Karpas-422 (cell line): ENCODE measurements at regions not wholly inside any gene's neighbourhood (a gene's known extent, or its start where the extent isn't known, plus 50 kb on each side); places are given as distances from the start of the nearest gene placed in this dataset.
"Not testable (repeated sequence)": the region's sequence is repeated elsewhere in the genome, so short reads cannot be mapped to it uniquely, and the experiment has no call there.

Experiments used
- DNase-seq: peaks from one replicate; pipeline ENCODE4 v3.0.0-alpha.2; 2015
- H2AFZ ChIP-seq: fragments of 200-600 bp; sonication (generic); 2 replicates; pipeline ENCODE4 v1.6.1; 2014; ENCODE audit warnings: antibody characterized with exemption, low read length, mixed read lengths
- H3K27ac ChIP-seq: fragments of 200-600 bp; sonication (generic); 2 replicates; pipeline ENCODE4 v1.5.1; 2014; ENCODE audit warnings: mild to moderate bottlenecking, low read length, moderate library complexity
- H3K27me3 ChIP-seq: fragments of 200-600 bp; sonication (generic); 2 replicates; pipeline ENCODE4 v1.6.1; 2014; ENCODE audit warnings: low read length, mixed read lengths
- H3K36me3 ChIP-seq: fragments of 200-600 bp; sonication (generic); 2 replicates; pipeline ENCODE4 v1.6.1; 2014; ENCODE audit warnings: low read length, mixed read lengths; ENCODE audit not compliant: insufficient read depth
- H3K4me1 ChIP-seq: fragments of 200-600 bp; sonication (generic); 2 replicates; pipeline ENCODE4 v1.6.1; 2014; ENCODE audit warnings: mild to moderate bottlenecking, low read length, mixed read lengths
- H3K4me2 ChIP-seq: fragments of 200-600 bp; sonication (generic); 2 replicates; pipeline ENCODE4 v1.6.1; 2014; ENCODE audit warnings: low read length, low read depth, mild to moderate bottlenecking; ENCODE audit not compliant: poor library complexity, severe bottlenecking
- H3K4me3 ChIP-seq: fragments of 200-600 bp; sonication (generic); 2 replicates; pipeline ENCODE4 v1.5.1; 2014; ENCODE audit warnings: mild to moderate bottlenecking, antibody characterized with exemption, low read length, mixed read lengths
- H3K79me2 ChIP-seq: fragments of 200-600 bp; sonication (generic); 2 replicates; pipeline ENCODE4 v1.6.1; 2014; ENCODE audit warnings: mild to moderate bottlenecking, low read length, mixed read lengths
- H3K9ac ChIP-seq: fragments of 200-600 bp; sonication (generic); 2 replicates; pipeline ENCODE4 v1.6.0; 2014; ENCODE audit warnings: low read length
- H3K9me2 ChIP-seq: fragments of 200-600 bp; sonication (generic), shearing (Covaris generic); replicated peaks from 2 replicates; pipeline ENCODE4 v1.6.0; 2014; ENCODE audit warnings: mild to moderate bottlenecking, low read length, moderate library complexity; ENCODE audit not compliant: insufficient read depth
- H3K9me3 ChIP-seq: fragments of 300-700, 200-600 bp; sonication (generic); 2 replicates; pipeline ENCODE4 v1.6.1; 2014; ENCODE audit warnings: low read length, mixed read lengths
- H4K20me1 ChIP-seq: fragments of 200-600 bp; sonication (generic); 2 replicates; pipeline ENCODE4 v1.6.1; 2014; ENCODE audit warnings: mild to moderate bottlenecking, antibody characterized with exemption, low read length, low read depth; ENCODE audit not compliant: insufficient read depth

GRCh38 chrX:13955975-13956374 is 73.7 kb downstream of the GEMIN8 start:
- no peak for DNase-seq
- no peaks in the 10 kb centered on the region for H3K9me3 ChIP-seq
- H3K4me1 ChIP-seq: no peaks in the 10 kb centered on the region
- no peak overlapping the region for H3K9ac ChIP-seq
- H3K79me2 ChIP-seq: no peaks in the 10 kb centered on the region
- H3K4me2 ChIP-seq: no peak overlapping the region
- H2AFZ ChIP-seq: no peak overlapping the region
- no peak overlapping the region for H3K4me3 ChIP-seq
- H3K9me2 ChIP-seq: no peaks in the 10 kb centered on the region
- no peaks in the 10 kb centered on the region for H3K27me3 ChIP-seq
- H4K20me1 ChIP-seq: no peaks in the 10 kb centered on the region
- H3K27ac ChIP-seq: no peak overlapping the region
- no peaks in the 10 kb centered on the region for H3K36me3 ChIP-seq

GRCh38 chrX:13955095-13955647 is 74.5 kb downstream of the GEMIN8 start:
- H3K4me3 ChIP-seq: no peak overlapping the region
- H3K27ac ChIP-seq: no peak overlapping the region
- H4K20me1 ChIP-seq: no peaks in the 10 kb centered on the region
- H3K9me3 ChIP-seq: no peaks in the 10 kb centered on the region
- no peak overlapping the region for H2AFZ ChIP-seq
- no peaks in the 10 kb centered on the region for H3K79me2 ChIP-seq
- peak; percentile 34 for DNase-seq
- H3K4me1 ChIP-seq: no peaks in the 10 kb centered on the region
- H3K4me2 ChIP-seq: no peak overlapping the region
- H3K9ac ChIP-seq: no peak overlapping the region
- no peaks in the 10 kb centered on the region for H3K36me3 ChIP-seq
- H3K27me3 ChIP-seq: no peaks in the 10 kb centered on the region
- H3K9me2 ChIP-seq: no peaks in the 10 kb centered on the region

GRCh38 chrX:13952581-13952980 is 77.1 kb downstream of the GEMIN8 start:
- no peak for DNase-seq
- Histone ChIP-seq H3K27me3 (no peaks in the 10 kb centered on the region), H3K9me3 (no peaks in the 10 kb centered on the region), H3K4me1 (no peaks in the 10 kb centered on the region), H3K79me2 (no peaks in the 10 kb centered on the region), H3K9me2 (no peaks in the 10 kb centered on the region), H3K9ac (no peak overlapping the region), H2AFZ (no peak overlapping the region), H3K27ac (no peak overlapping the region), H4K20me1 (no peaks in the 10 kb centered on the region), H3K4me2 (no peak overlapping the region), H3K4me3 (no peak overlapping the region), H3K36me3 (no peaks in the 10 kb centered on the region)

- H3K4me2 ChIP-seq, DNase-seq, H3K9ac ChIP-seq, H3K9me3 ChIP-seq, H3K9me2 ChIP-seq, H3K4me3 ChIP-seq, H3K4me1 ChIP-seq, H3K27me3 ChIP-seq, H4K20me1 ChIP-seq, H3K36me3 ChIP-seq, H3K27ac ChIP-seq, H3K79me2 ChIP-seq, H2AFZ ChIP-seq: not testable (repeated sequence)
These were observed 83.5 kb downstream of the GEMIN8 start for GRCh38 chrX:13946223-13946622.

GRCh38 chrX:13945787-13946186 is 83.9 kb downstream of the GEMIN8 start:
- not testable (repeated sequence) for H3K36me3 ChIP-seq, H3K9me3 ChIP-seq, H4K20me1 ChIP-seq, H3K4me2 ChIP-seq, DNase-seq, H3K4me3 ChIP-seq, H3K27ac ChIP-seq, H3K27me3 ChIP-seq, H3K9ac ChIP-seq, H3K79me2 ChIP-seq, H3K9me2 ChIP-seq, H2AFZ ChIP-seq, H3K4me1 ChIP-seq

GRCh38 chrX:13940671-13941070 is 89.0 kb downstream of the GEMIN8 start:
- Histone ChIP-seq H3K27me3 (no peaks in the 10 kb centered on the region), H3K9ac (no peak overlapping the region), H3K4me1 (no peaks in the 10 kb centered on the region), H2AFZ (no peak overlapping the region), H3K4me2 (no peak overlapping the region), H3K9me2 (no peaks in the 10 kb centered on the region), H4K20me1 (no peaks in the 10 kb centered on the region), H3K36me3 (no peaks in the 10 kb centered on the region), H3K27ac (no peak overlapping the region), H3K4me3 (no peak overlapping the region), H3K9me3 (no peaks in the 10 kb centered on the region), H3K79me2 (no peaks in the 10 kb centered on the region)
- DNase-seq: no peak

- Histone ChIP-seq H3K27ac (no peak overlapping the region), H3K4me2 (no peak overlapping the region), H3K4me1 (no peaks in the 10 kb centered on the region), H3K9ac (no peak overlapping the region), H3K27me3 (no peaks in the 10 kb centered on the region), H3K4me3 (no peak overlapping the region), H3K9me3 (no peaks in the 10 kb centered on the region), H3K79me2 (no peaks in the 10 kb centered on the region), H2AFZ (no peak overlapping the region), H3K9me2 (no peaks in the 10 kb centered on the region), H4K20me1 (no peaks in the 10 kb centered on the region), H3K36me3 (no peaks in the 10 kb centered on the region)
- peak; percentile 36 for DNase-seq
These were observed 89.7 kb downstream of the GEMIN8 start for GRCh38 chrX:13939741-13940597.

- Histone ChIP-seq H3K9me3 (no peaks in the 10 kb centered on the region), H2AFZ (no peak overlapping the region), H3K4me3 (no peak overlapping the region), H4K20me1 (no peaks in the 10 kb centered on the region), H3K4me2 (no peak overlapping the region), H3K27ac (no peak overlapping the region), H3K36me3 (no peaks in the 10 kb centered on the region), H3K4me1 (no peaks in the 10 kb centered on the region), H3K9me2 (no peaks in the 10 kb centered on the region), H3K79me2 (no peaks in the 10 kb centered on the region), H3K27me3 (no peaks in the 10 kb centered on the region), H3K9ac (no peak overlapping the region)
- no peak for DNase-seq
These were observed 90.7 kb downstream of the GEMIN8 start for GRCh38 chrX:13938829-13939530.
